OCI-LY1 (cell line): ENCODE measurements at regions not wholly inside any gene's neighbourhood (a gene's known extent, or its start where the extent isn't known, plus 50 kb on each side); places are given as distances from the start of the nearest gene placed in this dataset.

Experiments used
- H2AFZ ChIP-seq: fragments of 200-600 bp; sonication (generic), shearing (Covaris generic); 2 replicates; pipeline ENCODE4 v1.6.0; 2014; ENCODE audit warnings: antibody characterized with exemption, mild to moderate bottlenecking, low read length
- H3F3A ChIP-seq: fragments of 200-600 bp; sonication (generic), shearing (Covaris generic); 2 replicates; pipeline ENCODE4 v1.6.0; 2014; ENCODE audit warnings: mild to moderate bottlenecking, antibody characterized with exemption, low read length, moderate library complexity; ENCODE audit not compliant: insufficient read depth
- H3K27ac ChIP-seq: fragments of 200-600 bp; sonication (generic); 2 replicates; pipeline ENCODE4 v1.5.1; 2014; ENCODE audit warnings: low read length, mixed run types, mild to moderate bottlenecking, low read depth; ENCODE audit not compliant: poor library complexity, severe bottlenecking
- H3K27me3 ChIP-seq: fragments of 200-600 bp; sonication (generic); 2 replicates; pipeline ENCODE4 v1.6.0; 2014; ENCODE audit warnings: antibody characterized with exemption, mild to moderate bottlenecking, low read length, moderate library complexity; ENCODE audit not compliant: insufficient read depth
- H3K36me3 ChIP-seq: fragments of 200-600 bp; sonication (generic); 2 replicates; pipeline ENCODE4 v1.6.1; 2014; ENCODE audit warnings: mild to moderate bottlenecking, antibody characterized with exemption, low read length, moderate library complexity, mixed read lengths; ENCODE audit not compliant: insufficient read depth
- H3K4me1 ChIP-seq: fragments of 200-600 bp; sonication (generic); 2 replicates; pipeline ENCODE4 v1.5.1; 2014; ENCODE audit warnings: mild to moderate bottlenecking, low read length, moderate library complexity; ENCODE audit not compliant: insufficient read depth, severe bottlenecking
- H3K4me2 ChIP-seq: fragments of 200-600 bp; sonication (generic), shearing (Covaris generic); 2 replicates; pipeline ENCODE4 v1.6.1; 2014; ENCODE audit warnings: low read length
- H3K4me3 ChIP-seq: fragments of 200-600 bp; sonication (generic); 2 replicates; pipeline ENCODE4 v1.5.1; 2014; ENCODE audit warnings: low read length, low read depth, mild to moderate bottlenecking, mixed read lengths; ENCODE audit not compliant: poor library complexity, severe bottlenecking
- H3K79me2 ChIP-seq: fragments of 200-600 bp; shearing (Covaris generic); 2 replicates; pipeline ENCODE4 v1.6.1; 2016; ENCODE audit warnings: mixed run types, low read length, mixed read lengths; ENCODE audit not compliant: insufficient read depth
- H3K9ac ChIP-seq: fragments of 200-600 bp; sonication (generic), shearing (Covaris generic); 2 replicates; pipeline ENCODE4 v1.6.1; 2014; ENCODE audit warnings: mild to moderate bottlenecking, low read length, mixed read lengths
- H3K9me2 ChIP-seq: fragments of 200-600 bp; sonication (generic), shearing (Covaris generic); 2 replicates; pipeline ENCODE4 v1.6.1; 2014; ENCODE audit warnings: low read depth, mild to moderate bottlenecking, low read length, mixed read lengths
- H3K9me3 ChIP-seq: fragments of 200-600 bp; shearing (Covaris generic); 2 replicates; pipeline ENCODE4 v1.6.1; 2014; ENCODE audit warnings: low read length, mixed read lengths
- H4K20me1 ChIP-seq: fragments of 200-600 bp; sonication (generic), shearing (Covaris generic); 2 replicates; pipeline ENCODE4 v1.6.0; 2016; ENCODE audit warnings: mild to moderate bottlenecking, low read length; ENCODE audit not compliant: insufficient read depth
- EZH2 ChIP-seq: fragments of 200-600 bp; sonication (generic), shearing (Covaris generic); IDR thresholded peaks from 2 replicates; pipeline ENCODE4 v1.8.0; 2017; ENCODE audit warnings: borderline replicate concordance, mixed run types, mild to moderate bottlenecking, antibody characterized with exemption, low read length, moderate library complexity, mixed read lengths
- TF ChIP-seq, protein P1 (sequence below): fragments of 200-600 bp; sonication (generic), shearing (Covaris generic); IDR thresholded peaks from 2 replicates; pipeline ENCODE4 v1.5.1; 2017; ENCODE audit warnings: mild to moderate bottlenecking, antibody characterized with exemption, low read length, moderate library complexity, mixed read lengths

GRCh38 chr20:10893321-10893720 is 219.5 kb upstream of the JAG1 start:
- TF ChIP-seq, protein P1, sequence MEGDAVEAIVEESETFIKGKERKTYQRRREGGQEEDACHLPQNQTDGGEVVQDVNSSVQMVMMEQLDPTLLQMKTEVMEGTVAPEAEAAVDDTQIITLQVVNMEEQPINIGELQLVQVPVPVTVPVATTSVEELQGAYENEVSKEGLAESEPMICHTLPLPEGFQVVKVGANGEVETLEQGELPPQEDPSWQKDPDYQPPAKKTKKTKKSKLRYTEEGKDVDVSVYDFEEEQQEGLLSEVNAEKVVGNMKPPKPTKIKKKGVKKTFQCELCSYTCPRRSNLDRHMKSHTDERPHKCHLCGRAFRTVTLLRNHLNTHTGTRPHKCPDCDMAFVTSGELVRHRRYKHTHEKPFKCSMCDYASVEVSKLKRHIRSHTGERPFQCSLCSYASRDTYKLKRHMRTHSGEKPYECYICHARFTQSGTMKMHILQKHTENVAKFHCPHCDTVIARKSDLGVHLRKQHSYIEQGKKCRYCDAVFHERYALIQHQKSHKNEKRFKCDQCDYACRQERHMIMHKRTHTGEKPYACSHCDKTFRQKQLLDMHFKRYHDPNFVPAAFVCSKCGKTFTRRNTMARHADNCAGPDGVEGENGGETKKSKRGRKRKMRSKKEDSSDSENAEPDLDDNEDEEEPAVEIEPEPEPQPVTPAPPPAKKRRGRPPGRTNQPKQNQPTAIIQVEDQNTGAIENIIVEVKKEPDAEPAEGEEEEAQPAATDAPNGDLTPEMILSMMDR, result no peak
- no peak for TF ChIP-seq EZH2
- Histone ChIP-seq H2AFZ (no peak overlapping the region), H3K79me2 (no peaks in the 10 kb centered on the region), H3K4me2 (no peak overlapping the region), H3F3A (no peaks in the 10 kb centered on the region), H3K9ac (no peak overlapping the region), H3K27ac (no peak overlapping the region), H4K20me1 (no peaks in the 10 kb centered on the region), H3K27me3 (no peaks in the 10 kb centered on the region), H3K36me3 (no peaks in the 10 kb centered on the region), H3K4me3 (no peak overlapping the region), H3K9me2 (no peaks in the 10 kb centered on the region), H3K9me3 (no peaks in the 10 kb centered on the region), H3K4me1 (no peaks in the 10 kb centered on the region)

DNA sequence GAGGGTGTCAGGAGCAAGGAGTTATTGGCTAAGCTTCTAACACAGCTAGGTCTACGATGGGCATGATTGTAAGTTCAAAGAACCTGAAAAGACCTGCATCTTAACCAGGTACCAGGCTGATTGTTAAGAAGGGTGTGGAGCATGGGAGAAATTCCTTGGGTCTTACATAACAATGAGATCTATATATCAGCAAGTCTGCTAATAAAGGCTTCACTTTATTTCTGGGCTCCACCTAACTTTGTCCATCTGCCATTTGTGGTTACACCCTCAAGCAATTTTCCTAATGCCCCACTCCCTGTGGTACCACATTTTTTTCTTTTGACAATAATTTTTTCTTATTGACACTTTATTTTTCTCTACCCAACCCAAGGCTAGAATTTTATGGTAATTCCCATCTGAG is 223.5 kb upstream of the JAG1 start:
- no peak overlapping the region for H3K4me2 ChIP-seq
- no peak overlapping the region for H3K4me3 ChIP-seq

DNA sequence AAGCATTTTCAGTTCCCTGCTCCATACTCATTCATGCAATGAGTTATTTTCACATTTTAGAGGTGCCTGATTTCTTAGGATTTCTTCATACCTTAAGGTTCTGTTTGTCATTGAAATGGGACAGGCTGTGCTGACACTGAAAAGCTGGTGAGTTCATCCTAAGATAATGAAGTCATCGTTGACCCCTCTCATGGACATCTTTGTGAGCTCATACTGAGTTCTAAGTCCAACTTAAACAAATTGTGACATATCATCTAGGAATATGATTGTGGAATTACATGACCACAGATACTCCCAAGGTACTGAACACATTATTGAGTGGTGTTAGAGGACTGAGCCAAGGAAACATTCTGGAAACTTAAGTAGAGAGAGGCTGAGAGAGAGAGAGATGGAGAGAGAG is 224.8 kb upstream of the JAG1 start:
- no peaks in the 10 kb centered on the region for H3K27me3 ChIP-seq
- TF ChIP-seq, protein P1, result no peak
- no peak for TF ChIP-seq EZH2
- H3K79me2 ChIP-seq, result no peaks in the 10 kb centered on the region

More for the DNA sequence above, 223.5 kb upstream of the JAG1 start:
- TF ChIP-seq EZH2, result no peak
- TF ChIP-seq, protein P1, result no peak
- H3K36me3 ChIP-seq, result no peaks in the 10 kb centered on the region
- no peaks in the 10 kb centered on the region for H4K20me1 ChIP-seq
- H3K9me3 ChIP-seq, result no peaks in the 10 kb centered on the region
- no peaks in the 10 kb centered on the region for H3K27me3 ChIP-seq
- no peaks in the 10 kb centered on the region for H3K4me1 ChIP-seq
- no peak overlapping the region for H3K9ac ChIP-seq
- no peaks in the 10 kb centered on the region for H3K79me2 ChIP-seq
- no peaks in the 10 kb centered on the region for H3K9me2 ChIP-seq
- H3K27ac ChIP-seq, result no peak overlapping the region
- no peaks in the 10 kb centered on the region for H3F3A ChIP-seq
- H2AFZ ChIP-seq, result no peak overlapping the region

More for the DNA sequence above, 224.8 kb upstream of the JAG1 start:
- Histone ChIP-seq H4K20me1 (no peaks in the 10 kb centered on the region), H3K27ac (no peak overlapping the region), H3K4me3 (no peak overlapping the region), H3K9ac (no peak overlapping the region), H3K9me3 (no peaks in the 10 kb centered on the region), H3K4me1 (no peaks in the 10 kb centered on the region), H3K9me2 (no peaks in the 10 kb centered on the region), H3K36me3 (no peaks in the 10 kb centered on the region), H2AFZ (no peak overlapping the region), H3K4me2 (no peak overlapping the region), H3F3A (no peaks in the 10 kb centered on the region)
